LNCaP clone FGC (cell line): ENCODE measurements at regions not wholly inside any gene's neighbourhood (a gene's known extent, or its start where the extent isn't known, plus 50 kb on each side); places are given as distances from the start of the nearest gene placed in this dataset.
A peak's percentile ranks its signal among the peaks of the same experiment; 100 is the strongest.

ENCODE experiments used
- DNase-seq: peaks from one replicate; pipeline ENCODE4 v3.0.0-alpha.2; 2011; ENCODE audit warnings: low read depth
- H3K4me3 ChIP-seq: 2 replicates; pipeline ENCODE4 v1.5.1; 2011; ENCODE audit warnings: mild to moderate bottlenecking, low read depth, low read length, control low read depth
- TF ChIP-seq, protein P1 (sequence below): IDR thresholded peaks from 2 replicates; pipeline ENCODE4 v1.5.1; 2012; ENCODE audit warnings: mild to moderate bottlenecking; ENCODE audit not compliant: control insufficient read depth, insufficient read depth; ENCODE audit errors: extremely low read depth

DNA sequence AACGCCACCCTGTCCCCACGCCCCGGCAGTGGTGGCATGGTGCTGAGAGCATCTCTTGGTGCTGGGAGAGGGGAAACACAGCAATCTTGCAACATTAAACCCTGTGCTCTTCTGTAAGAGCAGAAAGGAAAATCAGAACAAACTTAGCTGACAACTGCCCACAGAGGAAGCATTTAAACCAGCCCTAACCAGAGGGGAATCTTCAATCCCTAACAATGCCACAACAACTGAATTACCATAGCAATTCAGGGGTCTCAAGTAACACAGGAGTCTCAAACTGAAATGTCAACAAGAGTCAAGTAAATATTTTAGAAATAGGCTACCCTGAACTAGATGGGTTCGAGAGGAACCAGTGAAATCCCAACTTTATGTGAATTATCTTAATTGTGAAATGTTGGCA is 1983.6 kb downstream of the NCAM2 start:
- H3K4me3 ChIP-seq, result no peak overlapping the region
- no peak for DNase-seq
- TF ChIP-seq, protein P1, sequence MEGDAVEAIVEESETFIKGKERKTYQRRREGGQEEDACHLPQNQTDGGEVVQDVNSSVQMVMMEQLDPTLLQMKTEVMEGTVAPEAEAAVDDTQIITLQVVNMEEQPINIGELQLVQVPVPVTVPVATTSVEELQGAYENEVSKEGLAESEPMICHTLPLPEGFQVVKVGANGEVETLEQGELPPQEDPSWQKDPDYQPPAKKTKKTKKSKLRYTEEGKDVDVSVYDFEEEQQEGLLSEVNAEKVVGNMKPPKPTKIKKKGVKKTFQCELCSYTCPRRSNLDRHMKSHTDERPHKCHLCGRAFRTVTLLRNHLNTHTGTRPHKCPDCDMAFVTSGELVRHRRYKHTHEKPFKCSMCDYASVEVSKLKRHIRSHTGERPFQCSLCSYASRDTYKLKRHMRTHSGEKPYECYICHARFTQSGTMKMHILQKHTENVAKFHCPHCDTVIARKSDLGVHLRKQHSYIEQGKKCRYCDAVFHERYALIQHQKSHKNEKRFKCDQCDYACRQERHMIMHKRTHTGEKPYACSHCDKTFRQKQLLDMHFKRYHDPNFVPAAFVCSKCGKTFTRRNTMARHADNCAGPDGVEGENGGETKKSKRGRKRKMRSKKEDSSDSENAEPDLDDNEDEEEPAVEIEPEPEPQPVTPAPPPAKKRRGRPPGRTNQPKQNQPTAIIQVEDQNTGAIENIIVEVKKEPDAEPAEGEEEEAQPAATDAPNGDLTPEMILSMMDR, result no peak

DNA sequence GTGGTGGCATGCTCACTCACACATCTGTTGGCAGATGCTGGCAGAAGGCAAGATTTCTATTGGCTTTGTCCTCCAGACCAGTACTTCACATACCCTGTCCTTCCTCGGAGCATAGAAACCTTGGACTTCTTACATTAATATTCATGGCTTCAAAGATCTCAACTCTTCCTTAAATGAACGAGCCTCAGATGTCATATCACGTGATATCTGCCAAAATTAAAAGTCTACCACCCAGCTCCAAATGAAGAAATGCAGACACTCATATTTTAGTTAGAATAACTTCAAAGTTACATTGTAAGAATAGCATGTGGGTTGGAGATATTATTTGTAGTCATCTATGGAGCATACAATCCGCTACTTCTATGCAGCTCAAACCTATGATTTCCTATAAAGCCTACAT is 1994.9 kb downstream of the NCAM2 start:
- DNase-seq, result no peak

DNA sequence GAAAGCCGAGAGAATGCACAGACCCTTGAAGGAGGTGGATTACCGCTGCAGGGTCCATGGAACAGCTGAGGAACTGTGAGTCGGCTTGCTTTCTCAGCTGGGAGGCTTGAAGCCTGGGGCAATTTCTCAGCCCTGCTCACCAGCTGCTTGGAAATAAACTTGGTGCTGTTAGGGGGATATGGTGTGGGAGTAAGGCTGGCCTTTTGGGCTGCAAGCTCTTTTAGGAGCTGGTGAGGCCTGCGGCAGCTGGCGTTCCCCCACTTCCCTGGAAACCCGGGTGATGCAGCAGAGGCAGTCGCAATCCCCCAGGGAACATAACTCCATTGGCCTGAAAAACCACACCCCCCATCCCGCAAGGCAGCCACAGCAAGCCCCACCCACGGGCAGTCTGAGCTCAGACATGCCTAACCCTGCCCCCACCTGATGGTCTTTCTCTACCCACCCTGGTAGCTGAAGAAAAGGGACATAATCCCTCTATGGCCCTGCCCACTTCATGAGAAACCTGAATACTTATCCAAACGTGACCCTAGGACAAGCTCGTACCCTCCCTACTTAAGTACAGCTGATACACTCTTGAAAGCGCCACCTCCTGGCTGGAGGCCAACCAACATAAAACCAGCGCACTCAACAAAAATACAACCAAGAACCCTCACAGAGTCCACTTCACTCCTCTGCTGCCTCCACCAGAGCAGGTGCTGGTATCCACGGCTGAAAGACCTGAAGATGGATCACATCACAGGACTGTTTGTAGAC is 1995.8 kb downstream of the NCAM2 start:
- TF ChIP-seq, protein P1, result no peak
- H3K4me3 ChIP-seq, result no peak overlapping the region
- no peak for DNase-seq

More for the DNA sequence above, 1994.9 kb downstream of the NCAM2 start:
- TF ChIP-seq, protein P1, result no peak
- no peak overlapping the region for H3K4me3 ChIP-seq

DNA sequence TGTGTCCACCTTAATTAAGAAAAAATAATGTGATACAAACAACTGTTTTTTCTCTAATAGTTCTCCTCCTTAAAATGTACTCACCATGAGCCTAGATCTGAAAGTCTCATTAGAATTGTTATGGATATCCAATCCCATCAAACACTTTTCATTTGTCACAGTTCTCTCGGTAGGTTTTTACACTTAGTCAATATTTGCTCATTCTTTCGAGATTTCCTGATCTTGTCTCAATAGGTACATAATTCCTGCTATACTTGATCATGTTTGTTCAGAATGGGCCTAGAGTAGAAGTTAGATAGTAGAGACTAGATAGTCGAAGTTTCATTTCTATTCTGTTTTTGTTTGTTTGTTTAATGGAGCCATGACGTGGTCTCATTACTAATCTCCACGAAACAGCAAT is 2005.7 kb downstream of the NCAM2 start:
- no peak overlapping the region for H3K4me3 ChIP-seq
- DNase-seq, result peak; percentile 45
- TF ChIP-seq, protein P1, result no peak

DNA sequence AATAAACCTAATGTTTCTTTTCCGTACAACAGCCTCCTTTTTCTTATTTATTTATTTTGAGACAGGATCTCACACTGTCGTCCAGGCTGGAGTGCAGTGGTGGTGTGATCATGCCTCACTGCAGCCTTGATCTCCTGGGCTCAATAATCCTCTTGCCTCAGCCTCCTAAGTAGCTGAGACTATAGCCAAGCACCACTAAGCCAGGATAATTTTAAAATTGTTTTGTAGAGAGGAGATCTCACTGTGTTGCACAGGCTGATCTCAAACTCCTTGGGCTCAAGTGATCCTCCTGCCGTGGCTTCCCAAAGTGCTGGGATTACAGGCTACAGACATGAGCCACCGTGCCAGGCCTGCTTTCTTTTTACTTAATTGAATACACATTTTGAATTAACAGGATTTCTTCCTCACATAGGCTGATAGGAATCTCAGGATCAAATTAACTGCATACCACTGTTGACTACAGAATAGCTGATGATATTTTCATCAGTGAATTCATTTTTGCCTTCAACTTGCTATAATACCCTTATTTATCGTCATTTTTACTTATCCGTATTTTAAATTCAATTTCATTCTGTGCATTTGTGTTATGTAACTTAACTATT is 2010.5 kb downstream of the NCAM2 start:
- no peak for DNase-seq
- no peak overlapping the region for H3K4me3 ChIP-seq
- TF ChIP-seq, protein P1, result no peak

DNA sequence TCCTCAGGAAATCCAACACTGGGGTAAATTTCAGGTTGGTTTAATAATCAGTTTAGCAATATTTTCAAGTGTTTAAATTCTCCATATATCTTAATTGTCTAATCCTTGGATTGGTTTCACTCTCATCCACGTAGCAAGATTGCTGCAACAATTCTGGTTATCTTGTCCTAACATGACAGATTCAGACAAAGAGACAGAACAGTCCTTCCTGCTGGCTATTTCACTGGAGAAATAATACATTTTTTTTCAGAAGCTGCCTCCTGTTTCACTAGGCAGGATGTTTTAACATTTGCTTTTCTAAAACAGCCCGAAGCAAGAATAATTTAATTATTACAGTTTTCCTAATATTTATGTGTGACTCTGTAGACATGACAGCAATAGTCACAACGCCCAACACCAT is 2011.2 kb downstream of the NCAM2 start:
- no peak overlapping the region for H3K4me3 ChIP-seq
- TF ChIP-seq, protein P1, result no peak

DNA sequence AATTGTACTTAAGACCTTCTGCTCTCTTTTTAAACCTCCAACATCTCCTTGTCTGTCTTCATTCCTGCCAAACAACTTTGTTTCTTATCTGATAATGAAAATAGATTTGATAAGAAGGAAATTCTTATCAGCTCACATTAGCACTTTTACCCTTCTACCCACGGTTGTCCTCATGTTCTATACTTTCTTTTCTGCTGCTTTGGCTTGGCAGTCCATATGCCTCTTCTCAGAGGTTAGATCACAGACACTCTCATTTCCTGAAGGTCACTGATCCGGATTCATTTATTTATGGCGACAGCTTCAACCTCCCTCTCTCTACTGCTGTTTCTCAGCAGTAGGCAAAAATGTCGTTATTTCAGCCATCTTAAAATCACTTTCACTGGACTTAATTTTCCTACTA is 2015.8 kb downstream of the NCAM2 start:
- DNase-seq, result no peak
- TF ChIP-seq, protein P1, result no peak
- H3K4me3 ChIP-seq, result no peak overlapping the region

More for the DNA sequence above, 2011.2 kb downstream of the NCAM2 start:
- no peak for DNase-seq
